IMR-90 (cell line): ENCODE measurements at regions not wholly inside any gene's neighbourhood (a gene's known extent, or its start where the extent isn't known, plus 50 kb on each side); places are given as distances from the start of the nearest gene placed in this dataset.

ENCODE experiments used
- POLR2A ChIP-seq: IDR thresholded peaks from 2 replicates; pipeline ENCODE4 v1.6.1; 2012; ENCODE audit warnings: mild to moderate bottlenecking, low read depth, low read length
- SMC3 ChIP-seq: fragments of 150-350 bp; IDR thresholded peaks from 2 replicates; pipeline ENCODE4 v1.6.1; 2016; ENCODE audit warnings: low read depth, mild to moderate bottlenecking, antibody characterized with exemption, low read length, moderate library complexity
- TF ChIP-seq, protein P1 (sequence below): conservative IDR thresholded peaks from 2 replicates; pipeline ENCODE4 v1.5.1; 2012; ENCODE audit warnings: mild to moderate bottlenecking, low read depth, low read length, improper control_type of control experiment

DNA sequence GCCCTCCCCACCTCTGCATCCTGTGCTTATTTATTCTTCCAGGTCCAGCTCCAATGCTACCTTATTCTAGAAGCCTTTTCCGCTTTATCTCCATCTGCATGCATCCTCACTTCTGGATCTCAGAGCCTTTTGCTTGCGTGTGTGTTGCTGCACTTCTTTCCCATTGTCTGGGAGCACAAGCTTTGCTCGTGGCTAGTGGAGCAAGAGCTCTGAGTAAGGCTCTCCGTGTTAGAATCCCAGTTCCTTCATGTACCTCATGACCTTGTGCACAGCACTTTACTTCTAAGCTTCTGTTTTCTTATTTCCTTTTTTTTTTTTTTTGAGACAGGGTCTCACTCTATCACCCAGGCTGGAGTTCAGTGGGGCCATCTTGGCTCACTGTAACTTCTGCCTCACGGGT, 140.0 kb upstream of the POU3F1 start:
- TF ChIP-seq, protein P1, sequence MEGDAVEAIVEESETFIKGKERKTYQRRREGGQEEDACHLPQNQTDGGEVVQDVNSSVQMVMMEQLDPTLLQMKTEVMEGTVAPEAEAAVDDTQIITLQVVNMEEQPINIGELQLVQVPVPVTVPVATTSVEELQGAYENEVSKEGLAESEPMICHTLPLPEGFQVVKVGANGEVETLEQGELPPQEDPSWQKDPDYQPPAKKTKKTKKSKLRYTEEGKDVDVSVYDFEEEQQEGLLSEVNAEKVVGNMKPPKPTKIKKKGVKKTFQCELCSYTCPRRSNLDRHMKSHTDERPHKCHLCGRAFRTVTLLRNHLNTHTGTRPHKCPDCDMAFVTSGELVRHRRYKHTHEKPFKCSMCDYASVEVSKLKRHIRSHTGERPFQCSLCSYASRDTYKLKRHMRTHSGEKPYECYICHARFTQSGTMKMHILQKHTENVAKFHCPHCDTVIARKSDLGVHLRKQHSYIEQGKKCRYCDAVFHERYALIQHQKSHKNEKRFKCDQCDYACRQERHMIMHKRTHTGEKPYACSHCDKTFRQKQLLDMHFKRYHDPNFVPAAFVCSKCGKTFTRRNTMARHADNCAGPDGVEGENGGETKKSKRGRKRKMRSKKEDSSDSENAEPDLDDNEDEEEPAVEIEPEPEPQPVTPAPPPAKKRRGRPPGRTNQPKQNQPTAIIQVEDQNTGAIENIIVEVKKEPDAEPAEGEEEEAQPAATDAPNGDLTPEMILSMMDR: no peak
- no peak for TF ChIP-seq SMC3
- TF ChIP-seq POLR2A: no peak
